H54 (cell line): ENCODE measurements at regions not wholly inside any gene's neighbourhood (a gene's known extent, or its start where the extent isn't known, plus 50 kb on each side); places are given as distances from the start of the nearest gene placed in this dataset.
A peak's percentile ranks its signal among the peaks of the same experiment; 100 is the strongest.

Experiments used
- DNase-seq: peaks from one replicate; pipeline ENCODE4 v3.0.0; 2011; ENCODE audit warnings: low spot score, mixed read lengths; ENCODE audit not compliant: insufficient read length
- FAIRE-seq: peaks from 3 replicates; lab custom pipeline; 2011; peaks lifted over from hg19 to GRCh38; lab: Jason Lieb, UNC
- POLR2A ChIP-seq: IDR thresholded peaks from 2 replicates; pipeline ENCODE4 v1.6.1; 2011; ENCODE audit warnings: low read depth, mild to moderate bottlenecking, low read length

GRCh38 chr3:151976211-151977050 is 103.0 kb downstream of the SUCNR1 start:
- DNase-seq (peak; percentile 23), FAIRE-seq (peak; percentile 99)
- TF ChIP-seq POLR2A: no peak

- no peak for DNase-seq
- FAIRE-seq: no peak
- TF ChIP-seq POLR2A: no peak
Observed at GRCh38 chr3:151979906-151980305, 106.5 kb downstream of the SUCNR1 start.

DNA sequence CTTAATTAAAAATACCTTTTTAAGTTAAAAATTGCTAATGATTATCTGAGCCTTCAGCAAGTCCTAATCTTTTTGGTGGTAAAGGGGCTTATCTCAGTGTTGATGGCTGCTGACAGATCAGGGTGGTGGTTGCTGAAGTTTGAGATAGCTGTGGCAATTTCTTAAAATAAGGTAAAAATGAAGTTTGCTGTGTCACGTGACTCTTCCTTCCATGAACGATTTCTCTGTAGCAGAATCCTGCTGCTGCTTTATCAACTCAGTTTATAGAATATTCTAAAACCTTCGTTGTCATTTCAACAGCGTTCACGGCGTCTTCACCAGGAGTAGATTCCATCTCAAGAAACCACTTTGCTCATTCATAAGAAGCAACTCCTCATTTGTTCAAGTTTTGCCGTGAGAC is 110.1 kb downstream of the SUCNR1 start:
- no peak for TF ChIP-seq POLR2A
- FAIRE-seq (peak; percentile 64), DNase-seq (no peak)

- TF ChIP-seq POLR2A: no peak
- DNase-seq: no peak
- FAIRE-seq: peak; percentile 23
Observed at GRCh38 chr3:151985787-151986430, 112.5 kb downstream of the SUCNR1 start.

DNA sequence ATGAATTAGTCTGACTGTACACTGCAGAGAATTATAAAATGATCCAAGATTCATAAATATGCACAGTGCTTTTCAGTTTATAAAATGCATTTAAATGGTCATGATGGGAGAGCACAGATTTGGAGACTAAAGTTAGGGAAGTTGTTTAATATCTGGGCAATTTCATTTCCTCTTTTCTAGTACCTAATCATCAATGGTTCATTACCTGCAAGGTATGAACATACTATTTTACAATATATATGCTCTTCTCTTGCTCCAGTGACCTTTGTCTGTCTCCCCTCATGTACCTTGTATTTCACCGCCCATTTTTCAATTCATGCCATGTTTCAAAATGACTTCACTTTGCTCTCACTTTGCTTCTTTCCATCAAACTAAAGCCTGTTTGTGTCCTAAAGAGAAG is 114.5 kb downstream of the SUCNR1 start:
- DNase-seq (no peak), FAIRE-seq (no peak)
- TF ChIP-seq POLR2A: no peak

- TF ChIP-seq POLR2A: no peak
- DNase-seq (no peak), FAIRE-seq (no peak)
Observed at GRCh38 chr3:151989621-151990020, 116.2 kb downstream of the SUCNR1 start.

DNA sequence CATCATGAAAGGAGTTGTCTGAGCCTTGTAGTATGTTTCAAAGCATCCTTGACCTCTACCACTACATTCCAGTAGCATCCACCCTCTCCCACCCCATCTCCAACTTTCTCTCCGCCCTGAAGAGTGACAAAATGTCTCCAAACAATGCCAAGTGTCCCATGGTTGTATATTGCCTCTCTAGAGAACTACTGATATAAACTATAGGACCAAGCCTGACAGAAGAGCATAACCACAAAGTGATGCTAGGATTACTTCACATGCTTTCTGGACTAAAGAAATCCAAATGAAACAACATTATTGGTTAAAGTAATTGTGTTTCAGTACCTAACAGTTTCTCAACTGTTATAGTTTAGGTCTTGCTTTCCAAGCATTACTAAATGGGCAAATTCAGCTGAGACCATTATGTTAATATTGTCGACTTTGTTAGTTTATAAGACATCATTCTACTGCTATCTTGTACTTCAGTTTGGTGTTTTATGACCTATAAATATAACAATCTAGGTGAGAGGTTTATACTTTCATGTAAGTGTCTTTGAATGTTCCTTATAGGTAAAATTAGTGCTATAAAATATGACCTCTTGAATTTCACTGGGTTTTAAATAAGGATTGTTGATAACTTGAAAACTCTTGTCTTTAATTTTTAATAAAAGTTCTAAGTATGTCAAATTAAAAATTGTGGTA is 117.4 kb downstream of the SUCNR1 start:
- no peak for TF ChIP-seq POLR2A

DNA sequence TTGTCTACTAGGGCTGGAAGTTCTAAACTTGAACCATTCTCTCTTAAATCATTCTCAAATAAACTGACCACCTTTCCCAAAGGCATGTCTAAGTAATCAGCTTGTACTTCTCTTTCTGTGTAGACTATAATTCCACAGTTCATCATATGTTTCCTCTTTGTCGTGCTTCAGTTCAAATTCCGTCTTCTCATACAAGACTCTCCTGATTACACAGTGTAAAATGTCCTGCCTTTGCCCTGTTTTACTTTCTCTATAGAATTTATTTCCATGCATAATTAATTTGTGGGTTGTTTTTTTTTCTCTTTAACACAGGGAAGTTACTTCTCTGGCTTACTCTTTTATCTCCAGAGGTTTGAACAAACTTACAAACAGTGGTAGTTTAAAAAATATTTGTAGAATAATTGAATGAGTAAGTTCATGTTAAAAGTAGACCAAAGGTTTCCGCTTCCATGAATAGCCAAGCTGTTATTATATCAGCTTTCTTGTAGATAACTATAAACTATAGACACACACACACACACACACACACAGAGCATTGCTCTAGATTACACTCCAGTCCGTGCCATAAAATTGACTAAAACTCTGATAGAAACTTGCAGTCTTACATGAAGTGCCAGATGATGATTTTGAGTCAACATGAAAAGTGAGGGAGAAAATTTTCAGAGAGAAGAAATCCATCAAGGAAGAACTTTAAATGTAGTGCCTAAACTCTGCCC is 119.0 kb downstream of the SUCNR1 start:
- peak; percentile 52 for FAIRE-seq
- DNase-seq: no peak
- no peak for TF ChIP-seq POLR2A

More for the DNA sequence above, 117.4 kb downstream of the SUCNR1 start:
- DNase-seq: no peak
- FAIRE-seq: no peak

DNA sequence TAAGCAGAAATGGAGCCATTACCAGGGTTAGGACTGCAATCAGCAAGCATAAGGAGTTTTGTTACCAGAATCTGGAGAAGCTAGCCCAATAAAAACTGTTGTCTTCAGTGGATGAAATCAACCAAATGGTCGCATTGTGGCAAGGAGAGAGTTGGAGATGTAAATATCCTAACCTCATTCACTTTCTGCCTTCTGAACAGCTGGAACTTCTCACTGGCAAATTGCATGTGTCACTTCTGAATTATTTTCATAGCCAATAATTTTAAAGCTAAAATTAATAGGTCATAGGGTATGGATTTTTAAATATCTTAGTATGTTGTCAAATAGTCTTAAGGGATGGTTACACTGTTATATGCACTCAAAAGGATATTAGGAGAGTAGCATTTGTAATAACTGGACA is 121.6 kb downstream of the SUCNR1 start:
- TF ChIP-seq POLR2A: no peak
- DNase-seq: no peak
- FAIRE-seq: no peak

GRCh38 chr3:151998744-151999143 is 125.3 kb downstream of the SUCNR1 start:
- FAIRE-seq: no peak

DNA sequence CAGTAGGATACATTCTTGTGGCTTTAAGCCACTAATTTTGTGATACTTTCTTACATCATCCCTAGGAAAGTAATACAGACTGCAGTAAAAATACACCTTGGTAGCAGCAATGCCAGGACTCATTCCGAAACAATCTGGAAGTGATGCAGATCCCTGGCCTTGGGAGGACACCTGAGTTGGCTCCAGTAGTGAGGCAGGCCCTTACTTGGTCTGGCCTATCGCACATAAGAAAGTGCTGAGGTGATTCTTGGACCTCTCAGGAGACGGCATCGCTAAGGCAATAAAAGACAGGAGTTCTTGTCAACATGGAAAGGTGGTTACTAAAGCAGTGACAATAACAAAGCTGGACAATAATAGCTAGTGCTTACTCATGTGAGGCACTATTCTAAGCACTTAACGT is 126.5 kb downstream of the SUCNR1 start:
- no peak for FAIRE-seq
- TF ChIP-seq POLR2A: no peak

More at GRCh38 chr3:151998744-151999143, 125.3 kb downstream of the SUCNR1 start:
- no peak for DNase-seq
- no peak for TF ChIP-seq POLR2A

GRCh38 chr3:152011812-152012735 is 138.6 kb downstream of the SUCNR1 start:
- DNase-seq (no peak), FAIRE-seq (no peak)
- no peak for TF ChIP-seq POLR2A

More for the DNA sequence above, 126.5 kb downstream of the SUCNR1 start:
- no peak for DNase-seq

- FAIRE-seq (peak; percentile 83), DNase-seq (no peak)
- TF ChIP-seq POLR2A: no peak
Observed at GRCh38 chr3:152019508-152019907, 146.1 kb downstream of the SUCNR1 start.
